GM10266 (cell line): ENCODE measurements at regions not wholly inside any gene's neighbourhood (a gene's known extent, or its start where the extent isn't known, plus 50 kb on each side); places are given as distances from the start of the nearest gene placed in this dataset.
A peak's percentile ranks its signal among the peaks of the same experiment; 100 is the strongest.
"Not testable (repeated sequence)": the region's sequence is repeated elsewhere in the genome, so short reads cannot be mapped to it uniquely, and the experiment has no call there.

ENCODE experiments used
- DNase-seq: peaks from one replicate; pipeline ENCODE4 v3.0.0; 2012; ENCODE audit errors: extremely low spot score
- CTCF ChIP-seq: IDR thresholded peaks from 2 replicates; pipeline ENCODE4 v1.5.1; 2012; ENCODE audit warnings: mild to moderate bottlenecking, low read depth; ENCODE audit not compliant: control insufficient read depth, insufficient read depth; ENCODE audit errors: missing control alignments

- no peak for TF ChIP-seq CTCF
- no peak for DNase-seq
These were observed 327.2 kb downstream of the LMO7 start for GRCh38 chr13:75963302-75963701.

- TF ChIP-seq CTCF, result no peak
- no peak for DNase-seq
These were observed 325.8 kb downstream of the LMO7 start for GRCh38 chr13:75961911-75962310.

GRCh38 chr13:75960538-75960994 is 324.4 kb downstream of the LMO7 start:
- no peak for TF ChIP-seq CTCF
- DNase-seq, result peak; percentile 40

GRCh38 chr13:75959861-75960481 is 323.8 kb downstream of the LMO7 start:
- no peak for TF ChIP-seq CTCF
- DNase-seq, result no peak

GRCh38 chr13:75953589-75953988 is 317.5 kb downstream of the LMO7 start:
- DNase-seq, result not testable (repeated sequence)

GRCh38 chr13:75947448-75947847 is 311.3 kb downstream of the LMO7 start:
- no peak for TF ChIP-seq CTCF
- no peak for DNase-seq

- DNase-seq, result no peak
- no peak for TF ChIP-seq CTCF
These were observed 310.6 kb downstream of the LMO7 start for GRCh38 chr13:75946536-75947284.
